ENCODE measurements at regions not wholly inside any gene's neighbourhood (a gene's known extent, or its start where the extent isn't known, plus 50 kb on each side); places are given as distances from the start of the nearest gene placed in this dataset.
"Not testable (repeated sequence)": the region's sequence is repeated elsewhere in the genome, so short reads cannot be mapped to it uniquely, and the experiment has no call there.

DNA sequence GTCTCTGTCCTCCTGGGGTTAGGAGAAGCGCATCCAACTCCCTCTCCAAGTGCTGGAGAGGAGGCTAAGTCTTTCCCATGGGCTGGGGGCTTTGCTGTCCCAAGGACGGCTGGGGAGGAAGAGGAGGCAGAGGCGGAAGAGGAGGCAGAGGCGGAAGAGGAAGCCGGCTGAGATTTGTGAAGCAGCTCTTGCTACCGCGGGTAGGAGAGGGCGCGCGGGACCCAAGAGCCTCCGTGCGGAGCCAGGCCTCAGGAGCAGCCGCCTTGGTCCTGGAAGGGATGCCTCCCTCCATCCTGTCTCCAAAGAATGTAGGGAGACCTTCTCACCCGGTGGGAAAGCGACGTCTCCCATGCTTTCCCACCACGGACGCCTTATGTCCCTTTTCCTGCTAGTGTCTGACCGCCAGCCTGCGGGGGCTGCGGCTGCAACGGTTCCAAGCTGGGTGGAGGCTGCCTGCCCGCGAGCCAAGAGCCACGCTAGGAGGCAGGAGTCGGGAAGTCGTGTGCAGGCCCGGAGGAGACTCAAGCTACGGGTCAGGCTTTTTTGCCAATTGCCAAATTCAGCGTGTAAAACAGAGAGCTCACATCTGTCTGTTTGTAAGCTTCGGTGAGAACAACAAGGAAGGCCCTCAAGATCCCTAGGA, 320.3 kb downstream of the FAM72C start:
- Histone ChIP-seq H3K9me2 (ENCODE audit: insufficient read depth) (no peaks in the 10 kb centered on the region), H3K9me3 (ENCODE audit: control insufficient read depth in 1 of 2, insufficient read depth in 1 of 2, low read depth in 1 of 2, low read length in 2 of 2) (no peaks in the 10 kb centered on the region), H3K79me2 (ENCODE audit: insufficient read depth, low read length) (no peaks in the 10 kb centered on the region), H3K4me2 (ENCODE audit: low read length) (no peak overlapping the region), H3K36me3 (ENCODE audit: control insufficient read depth in 1 of 2, insufficient read depth in 2 of 2, low read length in 2 of 2) (no peaks in the 10 kb centered on the region), H3K27ac (ENCODE audit: low read depth, low read length) (no peak overlapping the region), H3K4me3 (replicated peaks in 1 of 2; ENCODE audit: low read depth in 1 of 2, low read length in 2 of 2) (no peak overlapping the region), H3K27me3 (ENCODE audit: insufficient read depth, low read length) (no peaks in the 10 kb centered on the region), H3K9ac (ENCODE audit: low read length) (no peak overlapping the region), H2AFZ (ENCODE audit: low read depth, low read length, poor library complexity, severe bottlenecking) (no peak overlapping the region), H3K4me1 (ENCODE audit: control insufficient read depth in 1 of 2, insufficient read depth in 2 of 2, low read length in 2 of 2) (no peaks in the 10 kb centered on the region), H4K20me1 (ENCODE audit: insufficient read depth) (no peaks in the 10 kb centered on the region)
- CTCF ChIA-PET: no interaction called here
- no peak for ATAC-seq
- BruUV-seq (replicated peaks): no TSS peak
- DNase-seq (ENCODE audit: low read depth, low spot score): no peak
- intact Hi-C loops (cut with micrococcal nuclease): no loop called here
- RAD21 ChIA-PET (ENCODE audit: low non-redundant PET in 1 of 2, low total read pairs in 2 of 2, uncharacterized antibody in 2 of 2, unreplicated experiment in 2 of 2): no interaction called here
- POLR2A ChIA-PET: no interaction called here
- TF ChIP-seq POLR2AphosphoS5 (IDR thresholded peaks at IDR 0.05; ENCODE audit: low read depth, low read length) (no peak), SRF (IDR thresholded peaks at IDR 0.05; ENCODE audit: low read depth) (no peak), FOSL1 (IDR thresholded peaks at IDR 0.05; ENCODE audit: low read depth) (no peak), ZFX (IDR thresholded peaks at IDR 0.05) (no peak), POLR2A (IDR thresholded peaks at IDR 0.05; ENCODE audit: borderline replicate concordance, extremely low read depth, insufficient read depth, insufficient read length) (no peak), JUND (IDR thresholded peaks at IDR 0.05) (no peak), CEBPB (IDR thresholded peaks at IDR 0.05; ENCODE audit: low read depth) (no peak), SIN3A (IDR thresholded peaks at IDR 0.05; ENCODE audit: low read depth) (no peak)
- TF ChIP-seq, protein P1, sequence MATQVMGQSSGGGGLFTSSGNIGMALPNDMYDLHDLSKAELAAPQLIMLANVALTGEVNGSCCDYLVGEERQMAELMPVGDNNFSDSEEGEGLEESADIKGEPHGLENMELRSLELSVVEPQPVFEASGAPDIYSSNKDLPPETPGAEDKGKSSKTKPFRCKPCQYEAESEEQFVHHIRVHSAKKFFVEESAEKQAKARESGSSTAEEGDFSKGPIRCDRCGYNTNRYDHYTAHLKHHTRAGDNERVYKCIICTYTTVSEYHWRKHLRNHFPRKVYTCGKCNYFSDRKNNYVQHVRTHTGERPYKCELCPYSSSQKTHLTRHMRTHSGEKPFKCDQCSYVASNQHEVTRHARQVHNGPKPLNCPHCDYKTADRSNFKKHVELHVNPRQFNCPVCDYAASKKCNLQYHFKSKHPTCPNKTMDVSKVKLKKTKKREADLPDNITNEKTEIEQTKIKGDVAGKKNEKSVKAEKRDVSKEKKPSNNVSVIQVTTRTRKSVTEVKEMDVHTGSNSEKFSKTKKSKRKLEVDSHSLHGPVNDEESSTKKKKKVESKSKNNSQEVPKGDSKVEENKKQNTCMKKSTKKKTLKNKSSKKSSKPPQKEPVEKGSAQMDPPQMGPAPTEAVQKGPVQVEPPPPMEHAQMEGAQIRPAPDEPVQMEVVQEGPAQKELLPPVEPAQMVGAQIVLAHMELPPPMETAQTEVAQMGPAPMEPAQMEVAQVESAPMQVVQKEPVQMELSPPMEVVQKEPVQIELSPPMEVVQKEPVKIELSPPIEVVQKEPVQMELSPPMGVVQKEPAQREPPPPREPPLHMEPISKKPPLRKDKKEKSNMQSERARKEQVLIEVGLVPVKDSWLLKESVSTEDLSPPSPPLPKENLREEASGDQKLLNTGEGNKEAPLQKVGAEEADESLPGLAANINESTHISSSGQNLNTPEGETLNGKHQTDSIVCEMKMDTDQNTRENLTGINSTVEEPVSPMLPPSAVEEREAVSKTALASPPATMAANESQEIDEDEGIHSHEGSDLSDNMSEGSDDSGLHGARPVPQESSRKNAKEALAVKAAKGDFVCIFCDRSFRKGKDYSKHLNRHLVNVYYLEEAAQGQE (IDR thresholded peaks at IDR 0.05; ENCODE audit: low read depth): no peak

DNA sequence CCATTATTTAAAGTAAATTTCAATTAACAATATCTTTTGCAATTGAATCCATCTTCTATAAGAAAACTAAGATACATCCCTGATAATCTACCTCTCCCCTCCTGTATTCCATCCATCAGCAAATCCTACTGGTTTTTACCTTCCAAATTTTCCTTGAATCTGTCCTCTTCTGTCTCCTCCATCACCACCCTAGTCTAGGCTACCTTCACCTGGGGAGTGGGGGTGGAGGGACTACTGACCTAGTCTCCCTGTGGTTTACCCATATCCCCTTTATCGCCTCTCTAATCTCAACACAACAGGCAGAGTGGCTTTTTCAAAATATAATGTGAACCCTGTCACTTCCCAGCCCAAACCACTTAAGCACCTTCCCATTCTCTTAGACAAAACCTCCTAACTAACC, 327.8 kb downstream of the FAM72C start:
- H3K36me3 ChIP-seq (ENCODE audit: control insufficient read depth in 1 of 2, insufficient read depth in 2 of 2, low read length in 2 of 2); CTCF ChIA-PET; H3K79me2 ChIP-seq (ENCODE audit: insufficient read depth, low read length); H3K9me2 ChIP-seq (ENCODE audit: insufficient read depth); intact Hi-C loops (cut with micrococcal nuclease); H3K27ac ChIP-seq (ENCODE audit: low read depth, low read length); H3K4me3 ChIP-seq (replicated peaks in 1 of 2; ENCODE audit: low read depth in 1 of 2, low read length in 2 of 2); H2AFZ ChIP-seq (ENCODE audit: low read depth, low read length, poor library complexity, severe bottlenecking); H4K20me1 ChIP-seq (ENCODE audit: insufficient read depth); DNase-seq (ENCODE audit: low read depth, low spot score); H3K4me2 ChIP-seq (ENCODE audit: low read length); BruUV-seq (replicated peaks); ATAC-seq; RAD21 ChIA-PET (ENCODE audit: low non-redundant PET in 1 of 2, low total read pairs in 2 of 2, uncharacterized antibody in 2 of 2, unreplicated experiment in 2 of 2); H3K27me3 ChIP-seq (ENCODE audit: insufficient read depth, low read length); H3K9ac ChIP-seq (ENCODE audit: low read length); POLR2A ChIA-PET; H3K9me3 ChIP-seq (ENCODE audit: control insufficient read depth in 1 of 2, insufficient read depth in 1 of 2, low read depth in 1 of 2, low read length in 2 of 2); H3K4me1 ChIP-seq (ENCODE audit: control insufficient read depth in 1 of 2, insufficient read depth in 2 of 2, low read length in 2 of 2): not testable (repeated sequence)

Measured in HCT116 (cell line).